A549 (cell line): ENCODE measurements at regions not wholly inside any gene's neighbourhood (a gene's known extent, or its start where the extent isn't known, plus 50 kb on each side); places are given as distances from the start of the nearest gene placed in this dataset.
A peak's percentile ranks its signal among the peaks of the same experiment; 100 is the strongest.

Experiments used
- ATAC-seq, 2 experiments: fragments of 200-7000 bp in 1 of 2; fragments of >200 bp in 1 of 2; cut with Nextera tagmentation in 1 of 2; cut with Tn5 transposase in 1 of 2; 3 replicates each; pipeline versions ENCODE4 v1.8.0 to v1.9.1; 2018 to 2020; ENCODE audit warnings: mild to moderate bottlenecking in 1 of 2, moderate library complexity in 1 of 2
- CTCF ChIA-PET: fragments of 300-600 bp; sonication (Branson Sonifier 250); formaldehyde crosslinking; extraction: SDS; loops from one replicate; lab custom pipeline; 2021; ENCODE audit warnings: antibody characterized with exemption, inconsistent platforms; lab: Yijun Ruan, JAX
- POLR2A ChIA-PET: fragments of 350-600 bp; formaldehyde crosslinking; extraction: SDS; loops from one replicate; lab custom pipeline; 2021; ENCODE audit warnings: antibody characterized with exemption, inconsistent platforms; lab: Yijun Ruan, JAX
- DNase-seq, 2 experiments: peaks; one replicate each; pipeline versions ENCODE4 v3.0.0 to v3.0.0-alpha.2; 2011 to 2016; ENCODE audit warnings: low read depth in 1 of 2, low spot score in 1 of 2
- FAIRE-seq: peaks from 2 replicates; lab custom pipeline; 2011; peaks lifted over from hg19 to GRCh38; lab: Jason Lieb, UNC
- H3K27ac ChIP-seq, 2 experiments: fragments of >200 bp; sonication (Bioruptor Twin); formaldehyde crosslinking; 3 replicates each; pipeline ENCODE4 v1.5.1; 2016 to 2017
- H3K4me1 ChIP-seq: fragments of >200 bp; sonication (Bioruptor Twin); formaldehyde crosslinking; 3 replicates; pipeline ENCODE4 v1.6.1; 2016
- H3K4me2 ChIP-seq: fragments of >200 bp; sonication (Bioruptor Twin); formaldehyde crosslinking; 3 replicates; pipeline ENCODE4 v1.6.1; 2016
- H3K4me3 ChIP-seq: fragments of >200 bp; sonication (Bioruptor Twin); formaldehyde crosslinking; 3 replicates; pipeline ENCODE4 v1.5.1; 2016
- H3K9me3 ChIP-seq: fragments of >200 bp; sonication (Bioruptor Twin); formaldehyde crosslinking; 3 replicates; pipeline ENCODE4 v1.6.1; 2016
- CBX2 ChIP-seq: fragments of 200-600 bp; sonication (generic); IDR thresholded peaks from 2 replicates; pipeline ENCODE4 v1.6.1; 2016; ENCODE audit warnings: low read depth, mild to moderate bottlenecking, borderline replicate concordance
- EHF ChIP-seq: fragments of 250-450 bp; sonication (Bioruptor Pico); IDR thresholded peaks from 2 replicates; pipeline ENCODE4 v1.5.0; 2020; ENCODE audit warnings: mild to moderate bottlenecking
- ESRRA ChIP-seq: fragments of 150-350 bp; IDR thresholded peaks from 2 replicates; pipeline ENCODE4 v1.6.1; 2014; ENCODE audit warnings: mild to moderate bottlenecking, low read length, borderline replicate concordance
- FOXS1 ChIP-seq: fragments of 250-450 bp; sonication (Bioruptor Pico); IDR thresholded peaks from 2 replicates; pipeline ENCODE4 v1.5.0; 2020; ENCODE audit warnings: mild to moderate bottlenecking, moderate library complexity
- HOXA7 ChIP-seq: fragments of 250-450 bp; sonication (Bioruptor Pico); IDR thresholded peaks from 2 replicates; pipeline ENCODE4 v1.5.0; 2020; ENCODE audit warnings: mild to moderate bottlenecking, moderate library complexity
- JUNB ChIP-seq: fragments of >200 bp; sonication (Bioruptor Twin); formaldehyde crosslinking; IDR thresholded peaks from 2 replicates; pipeline ENCODE4 v1.6.1; 2016
- KDM1A ChIP-seq: fragments of 200-600 bp; sonication (generic); IDR thresholded peaks from 2 replicates; pipeline ENCODE4 v1.6.1; 2016; ENCODE audit warnings: low read depth, mild to moderate bottlenecking
- KDM5A ChIP-seq: fragments of 200-600 bp; sonication (generic); IDR thresholded peaks from 2 replicates; pipeline ENCODE4 v1.6.1; 2016; ENCODE audit warnings: antibody characterized with exemption, mild to moderate bottlenecking
- MYC ChIP-seq: IDR thresholded peaks from 2 replicates; pipeline ENCODE4 v1.6.1; 2012; ENCODE audit warnings: mild to moderate bottlenecking, inconsistent platforms, low read length, improper control_type of control experiment, borderline replicate concordance
- NFE2L2 ChIP-seq: fragments of 150-350 bp; conservative IDR thresholded peaks from 2 replicates; pipeline ENCODE4 v1.6.1; 2014; ENCODE audit warnings: low read length
- PHF8 ChIP-seq: fragments of 200-600 bp; sonication (generic); IDR thresholded peaks from 2 replicates; pipeline ENCODE4 v1.6.1; 2016; ENCODE audit warnings: low read depth, mild to moderate bottlenecking, antibody characterized with exemption, moderate library complexity, borderline replicate concordance
- POLR2A ChIP-seq: IDR thresholded peaks from 2 replicates; pipeline ENCODE4 v1.6.1; 2012; ENCODE audit warnings: mild to moderate bottlenecking, low read length
- RAD21 ChIP-seq, 2 experiments: fragments of >200 bp in 1 of 2; sonication (Bioruptor Twin) in 1 of 2; formaldehyde crosslinking in 1 of 2; IDR thresholded peaks in 1 of 2; conservative IDR thresholded peaks in 1 of 2; 2 replicates in 1 of 2; 3 replicates in 1 of 2; pipeline ENCODE4 v1.6.1; 2012 to 2018; ENCODE audit warnings: inconsistent platforms in 1 of 2
- RARB ChIP-seq: fragments of 250-450 bp; sonication (Bioruptor Pico); IDR thresholded peaks from 2 replicates; pipeline ENCODE4 v1.8.0; 2021; ENCODE audit warnings: mild to moderate bottlenecking, moderate library complexity
- RCOR1 ChIP-seq: fragments of 150-350 bp; IDR thresholded peaks from 2 replicates; pipeline ENCODE4 v1.6.1; 2014; ENCODE audit warnings: antibody characterized with exemption, low read length, low read depth
- RFX5 ChIP-seq: fragments of 450-650 bp; IDR thresholded peaks from 2 replicates; pipeline ENCODE4 v1.7.1; 2014; ENCODE audit warnings: antibody characterized with exemption, mild to moderate bottlenecking, moderate library complexity
- RNF2 ChIP-seq: fragments of 200-600 bp; sonication (generic); IDR thresholded peaks from 2 replicates; pipeline ENCODE4 v1.6.1; 2016; ENCODE audit warnings: low read depth, mild to moderate bottlenecking, antibody characterized with exemption, moderate library complexity, borderline replicate concordance
- SMC3 ChIP-seq: fragments of >200 bp; sonication (Bioruptor Twin); formaldehyde crosslinking; IDR thresholded peaks from 3 replicates; pipeline ENCODE4 v1.6.1; 2018; ENCODE audit warnings: inconsistent platforms
- SREBF2 ChIP-seq: fragments of 450-650 bp; IDR thresholded peaks from 2 replicates; pipeline ENCODE4 v1.6.1; 2014; ENCODE audit warnings: mild to moderate bottlenecking, moderate library complexity
- TFCP2L1 ChIP-seq: fragments of 250-450 bp; sonication (Bioruptor Pico); IDR thresholded peaks from 2 replicates; pipeline ENCODE4 v1.5.0; 2021; ENCODE audit warnings: mild to moderate bottlenecking
- ZC3H11A ChIP-seq: fragments of 450-650 bp; IDR thresholded peaks from 2 replicates; pipeline ENCODE4 v1.6.1; 2014; ENCODE audit warnings: antibody characterized with exemption, mild to moderate bottlenecking
- ZNF302 ChIP-seq: fragments of 250-450 bp; sonication (Bioruptor Pico); IDR thresholded peaks from 2 replicates; pipeline ENCODE4 v1.9.0; 2021; ENCODE audit warnings: inconsistent platforms, mild to moderate bottlenecking, moderate library complexity
- WGBS: methylation state at CpG from one replicate; pipeline ENCODE4 v1.1.6; 2017; ENCODE audit errors: missing lambda C conversion rate; 5-methylcytosine and 5-hydroxymethylcytosine counted together
- TF ChIP-seq, protein P1 (sequence below): IDR thresholded peaks from 2 replicates; pipeline ENCODE4 v1.6.1; 2012
- TF ChIP-seq, protein P2 (sequence below): fragments of 250-450 bp; sonication (Bioruptor Pico); IDR thresholded peaks from 2 replicates; pipeline ENCODE4 v1.5.0; 2020; ENCODE audit warnings: low read depth, mild to moderate bottlenecking, moderate library complexity
- TF ChIP-seq, protein P3 (sequence below): fragments of 450-650 bp; IDR thresholded peaks from 2 replicates; pipeline ENCODE4 v1.6.1; 2014; ENCODE audit warnings: antibody characterized with exemption
- TF ChIP-seq, protein P4 (sequence below): fragments of >200 bp; sonication (Bioruptor Twin); formaldehyde crosslinking; IDR thresholded peaks from 2 replicates; pipeline ENCODE4 v1.6.1; 2016
- TF ChIP-seq, protein P5 (sequence below): fragments of >200 bp; sonication (Bioruptor Twin); formaldehyde crosslinking; IDR thresholded peaks from 3 replicates; pipeline ENCODE4 v1.5.1; 2016

DNA sequence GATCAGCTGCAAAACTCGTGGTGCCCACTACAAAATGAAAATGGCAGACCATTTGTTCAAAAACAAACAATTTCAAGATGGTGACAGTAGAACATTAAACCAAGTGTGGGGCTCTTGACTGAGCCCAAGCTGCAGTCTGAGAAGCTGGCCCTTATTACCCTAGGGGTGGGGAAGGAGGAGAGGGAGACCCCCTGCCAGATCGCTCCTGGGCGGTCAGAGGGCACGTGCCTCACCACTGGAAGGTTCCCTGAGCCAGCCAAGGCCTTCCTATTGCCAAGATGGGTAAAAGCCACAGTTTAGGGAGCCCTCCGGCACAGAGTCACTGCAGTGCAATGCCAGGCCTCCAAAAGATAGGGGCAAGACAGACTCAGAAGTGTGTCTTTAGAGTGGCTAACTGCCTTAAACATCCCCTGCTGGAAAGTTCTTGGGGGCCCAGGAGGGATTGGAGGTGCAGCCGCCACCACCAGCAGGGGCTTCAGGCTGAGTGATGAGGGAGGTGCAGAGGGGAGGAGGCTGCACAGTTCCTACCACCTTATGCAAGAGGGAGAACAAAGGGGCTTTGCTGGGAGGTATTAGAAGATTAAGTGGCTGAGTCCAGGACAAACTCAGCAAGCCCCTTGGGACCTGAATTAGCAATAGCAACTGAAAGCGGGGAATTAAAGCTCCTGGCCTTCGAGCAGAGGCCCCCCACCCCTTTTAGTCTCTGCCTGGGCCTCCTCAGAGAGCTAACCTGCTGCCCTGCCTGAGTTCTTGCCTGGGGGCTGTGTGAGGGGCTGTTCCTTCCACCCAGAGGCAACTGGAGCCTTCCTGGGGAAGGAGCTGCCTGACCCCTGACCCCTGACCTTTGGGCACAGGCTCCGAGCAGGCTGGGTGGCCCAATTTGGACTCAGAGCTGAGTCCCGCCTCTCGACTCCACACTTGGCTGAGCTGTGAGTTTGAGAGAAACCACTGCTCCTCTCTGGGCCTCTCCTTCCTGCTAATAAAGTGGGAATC, 88.4 kb downstream of the VEGFA start:
- Histone ChIP-seq H3K27ac (no peak overlapping the region), H3K4me2 (no peak overlapping the region), H3K4me3 (no peak overlapping the region), H3K9me3 (no peaks in the 10 kb centered on the region), H3K4me1 (no peaks in the 10 kb centered on the region)
- CTCF ChIA-PET: interaction anchor here (0.8 to 4.3 kb wide), 3 partner anchors 85 to 221 kb away, joined by 3 to 18 read pairs (median 6); no protein-coding TSS in a partner anchor
- FAIRE-seq: no peak
- no peak for DNase-seq
- no peak for ATAC-seq
- TF ChIP-seq TFCP2L1 (CRISPR knock-in tag): no peak
- no peak for TF ChIP-seq NFE2L2
- no peak for TF ChIP-seq KDM5A
- TF ChIP-seq KDM1A: no peak
- TF ChIP-seq HOXA7 (CRISPR knock-in tag): no peak
- TF ChIP-seq RARB (CRISPR knock-in tag): no peak
- TF ChIP-seq, protein P1, sequence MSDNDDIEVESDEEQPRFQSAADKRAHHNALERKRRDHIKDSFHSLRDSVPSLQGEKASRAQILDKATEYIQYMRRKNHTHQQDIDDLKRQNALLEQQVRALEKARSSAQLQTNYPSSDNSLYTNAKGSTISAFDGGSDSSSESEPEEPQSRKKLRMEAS: no peak
- TF ChIP-seq, protein P2, sequence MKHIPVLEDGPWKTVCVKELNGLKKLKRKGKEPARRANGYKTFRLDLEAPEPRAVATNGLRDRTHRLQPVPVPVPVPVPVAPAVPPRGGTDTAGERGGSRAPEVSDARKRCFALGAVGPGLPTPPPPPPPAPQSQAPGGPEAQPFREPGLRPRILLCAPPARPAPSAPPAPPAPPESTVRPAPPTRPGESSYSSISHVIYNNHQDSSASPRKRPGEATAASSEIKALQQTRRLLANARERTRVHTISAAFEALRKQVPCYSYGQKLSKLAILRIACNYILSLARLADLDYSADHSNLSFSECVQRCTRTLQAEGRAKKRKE: no peak
- TF ChIP-seq ZNF302 (CRISPR knock-in tag): no peak
- no peak for TF ChIP-seq RNF2
- no peak for TF ChIP-seq RAD21 (conservative IDR thresholded peaks at IDR 0.05 in 1 of 2, IDR thresholded peaks at IDR 0.05 in 1 of 2)
- TF ChIP-seq, protein P3, sequence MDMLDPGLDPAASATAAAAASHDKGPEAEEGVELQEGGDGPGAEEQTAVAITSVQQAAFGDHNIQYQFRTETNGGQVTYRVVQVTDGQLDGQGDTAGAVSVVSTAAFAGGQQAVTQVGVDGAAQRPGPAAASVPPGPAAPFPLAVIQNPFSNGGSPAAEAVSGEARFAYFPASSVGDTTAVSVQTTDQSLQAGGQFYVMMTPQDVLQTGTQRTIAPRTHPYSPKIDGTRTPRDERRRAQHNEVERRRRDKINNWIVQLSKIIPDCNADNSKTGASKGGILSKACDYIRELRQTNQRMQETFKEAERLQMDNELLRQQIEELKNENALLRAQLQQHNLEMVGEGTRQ: no peak
- no peak for TF ChIP-seq RFX5
- no peak for TF ChIP-seq EHF (CRISPR knock-in tag)
- TF ChIP-seq POLR2A: no peak
- TF ChIP-seq, protein P4, sequence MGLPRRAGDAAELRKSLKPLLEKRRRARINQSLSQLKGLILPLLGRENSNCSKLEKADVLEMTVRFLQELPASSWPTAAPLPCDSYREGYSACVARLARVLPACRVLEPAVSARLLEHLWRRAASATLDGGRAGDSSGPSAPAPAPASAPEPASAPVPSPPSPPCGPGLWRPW: no peak
- no peak for TF ChIP-seq RCOR1
- no peak for TF ChIP-seq SMC3
- TF ChIP-seq ZC3H11A: no peak
- TF ChIP-seq FOXS1 (CRISPR knock-in tag): no peak
- WGBS: 63% methylated on average over 7 of the region's 11 CpGs
- POLR2A ChIA-PET: no interaction called here

DNA sequence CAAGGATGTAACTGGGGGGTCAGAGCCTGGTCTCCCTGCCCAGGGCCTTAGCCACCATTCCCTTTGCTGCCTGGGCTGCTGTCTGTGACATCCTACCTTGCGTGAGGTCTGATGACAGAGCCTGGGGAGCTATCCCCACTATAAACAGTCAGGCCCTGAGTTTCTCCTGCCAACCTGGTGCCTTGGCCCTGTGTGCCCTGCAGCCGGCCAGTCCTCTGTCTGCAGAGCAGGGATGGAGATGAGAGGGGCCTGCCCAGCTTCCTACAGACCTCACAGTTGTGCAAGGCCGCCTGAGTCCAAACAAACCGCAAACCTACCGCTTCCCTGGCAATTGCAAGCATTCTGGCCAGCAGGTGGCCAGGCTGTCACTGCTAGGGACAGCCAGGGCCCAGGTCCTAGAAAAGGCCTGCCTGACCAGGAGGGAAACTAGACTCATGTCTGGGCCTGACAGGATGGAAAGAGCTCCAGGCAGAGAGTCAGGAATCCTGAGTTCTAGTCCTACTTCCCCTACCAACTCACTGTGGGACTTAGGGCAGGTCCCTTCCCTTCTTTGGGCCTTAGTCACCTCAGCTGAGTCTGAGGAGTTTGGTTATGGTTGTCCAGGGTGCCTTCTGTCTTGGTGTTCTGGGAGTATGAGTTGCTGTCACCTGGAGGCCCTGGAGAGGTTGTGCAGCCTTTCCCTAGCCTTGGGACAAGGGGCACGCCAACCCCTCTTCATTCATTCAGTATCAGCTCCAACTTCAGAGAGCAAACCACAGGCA, 86.2 kb downstream of the VEGFA start:
- DNase-seq: peak; percentile 45 to 50
- ChIA-PET CTCF (interaction anchor here (0.9 to 4.3 kb wide), 19 partner anchors 10 to 223 kb away, joined by 3 to 18 read pairs (median 4); partner anchors contain the start of gene VEGFA), POLR2A (interaction anchor here (1.0 kb wide), 1 partner anchor 146 kb away, joined by 3 read pairs; no protein-coding TSS in a partner anchor)
- TF ChIP-seq ESRRA (no peak), SMC3 (peak; percentile 59), MYC (no peak), SREBF2 (no peak), PHF8 (no peak), JUNB (no peak), RAD21 (conservative IDR thresholded peaks at IDR 0.05 in 1 of 2, IDR thresholded peaks at IDR 0.05 in 1 of 2) (peak; percentile 41 to 50; a peak in 4 of 5 replicates), CBX2 (no peak)
- TF ChIP-seq, protein P5, sequence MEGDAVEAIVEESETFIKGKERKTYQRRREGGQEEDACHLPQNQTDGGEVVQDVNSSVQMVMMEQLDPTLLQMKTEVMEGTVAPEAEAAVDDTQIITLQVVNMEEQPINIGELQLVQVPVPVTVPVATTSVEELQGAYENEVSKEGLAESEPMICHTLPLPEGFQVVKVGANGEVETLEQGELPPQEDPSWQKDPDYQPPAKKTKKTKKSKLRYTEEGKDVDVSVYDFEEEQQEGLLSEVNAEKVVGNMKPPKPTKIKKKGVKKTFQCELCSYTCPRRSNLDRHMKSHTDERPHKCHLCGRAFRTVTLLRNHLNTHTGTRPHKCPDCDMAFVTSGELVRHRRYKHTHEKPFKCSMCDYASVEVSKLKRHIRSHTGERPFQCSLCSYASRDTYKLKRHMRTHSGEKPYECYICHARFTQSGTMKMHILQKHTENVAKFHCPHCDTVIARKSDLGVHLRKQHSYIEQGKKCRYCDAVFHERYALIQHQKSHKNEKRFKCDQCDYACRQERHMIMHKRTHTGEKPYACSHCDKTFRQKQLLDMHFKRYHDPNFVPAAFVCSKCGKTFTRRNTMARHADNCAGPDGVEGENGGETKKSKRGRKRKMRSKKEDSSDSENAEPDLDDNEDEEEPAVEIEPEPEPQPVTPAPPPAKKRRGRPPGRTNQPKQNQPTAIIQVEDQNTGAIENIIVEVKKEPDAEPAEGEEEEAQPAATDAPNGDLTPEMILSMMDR: peak; percentile 37
- TF ChIP-seq, protein P4: no peak
- peak; percentile 85 to 89 for ATAC-seq
- no peak overlapping the region for H3K4me2 ChIP-seq
- no peak overlapping the region for H3K4me3 ChIP-seq
- FAIRE-seq: no peak
- WGBS: 47% methylated on average over 6 of the region's 6 CpGs
- H3K27ac ChIP-seq: peak overlapping the region; percentile 38 to 48; a peak in 2 of 6 replicates
- H3K9me3 ChIP-seq: no peaks in the 10 kb centered on the region
- no peaks in the 10 kb centered on the region for H3K4me1 ChIP-seq
